Mesodermal cell (in vitro differentiated cells): ENCODE measurements at regions not wholly inside any gene's neighbourhood (a gene's known extent, or its start where the extent isn't known, plus 50 kb on each side); places are given as distances from the start of the nearest gene placed in this dataset.

Source experiments
- H3K27ac ChIP-seq: 2 replicates; pipeline ENCODE4 v1.7.0; 2013; ENCODE audit warnings: mild to moderate bottlenecking, low read depth, low read length, moderate library complexity; ENCODE audit not compliant: severe bottlenecking
- H3K36me3 ChIP-seq: 2 replicates; pipeline ENCODE4 v1.7.1; 2013; ENCODE audit warnings: mild to moderate bottlenecking, low read length, moderate library complexity; ENCODE audit not compliant: control insufficient read depth, insufficient read depth
- H3K4me1 ChIP-seq: one replicate; pipeline ENCODE4 v1.7.1; 2013; ENCODE audit warnings: mild to moderate bottlenecking, low read length; ENCODE audit not compliant: insufficient read depth, control insufficient read depth, poor library complexity, severe bottlenecking
- H3K4me3 ChIP-seq: 2 replicates; pipeline ENCODE4 v1.7.0; 2013; ENCODE audit warnings: low read length, control low read depth, mild to moderate bottlenecking; ENCODE audit not compliant: insufficient read depth, poor library complexity, severe bottlenecking; ENCODE audit errors: extremely low read depth
- H3K9me3 ChIP-seq: 2 replicates; pipeline ENCODE4 v1.7.1; 2013; ENCODE audit warnings: mild to moderate bottlenecking, low read length, moderate library complexity; ENCODE audit not compliant: control insufficient read depth
- WGBS, 2 experiments: methylation state at CpG; one replicate each; pipeline ENCODE4 v1.1.5; 2013; ENCODE audit warnings: missing lambda C conversion rate in 2 of 2; ENCODE audit not compliant: insufficient coverage in 2 of 2; 5-methylcytosine and 5-hydroxymethylcytosine counted together

DNA sequence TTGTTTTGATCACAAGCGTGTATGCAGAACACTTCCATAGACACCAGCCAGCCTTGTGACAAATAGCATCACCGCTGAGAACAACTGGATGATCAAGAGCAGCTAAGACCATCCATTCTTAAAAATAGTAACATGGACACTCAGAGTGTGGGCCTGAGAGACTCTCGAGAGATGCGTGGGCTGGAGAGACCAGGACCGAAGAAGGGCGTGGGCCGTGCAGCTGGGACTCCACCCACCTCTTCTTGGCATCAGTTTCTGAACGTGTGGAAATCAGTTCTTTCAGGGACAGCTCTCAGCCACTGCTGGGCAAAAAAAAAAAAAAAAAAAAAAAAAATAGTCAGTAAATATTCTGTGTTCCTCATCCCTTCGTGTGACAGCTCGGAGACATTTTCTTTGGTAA lies 314.5 kb upstream of the CDH4 start:
- no peak overlapping the region for H3K4me3 ChIP-seq
- WGBS, 2 experiments = 80 to 96% methylated on average over 8 to 9 of the region's 10 CpGs
- H3K36me3 ChIP-seq = no peaks in the 10 kb centered on the region
- no peaks in the 10 kb centered on the region for H3K4me1 ChIP-seq
- H3K9me3 ChIP-seq = no peaks in the 10 kb centered on the region
- H3K27ac ChIP-seq = no peak overlapping the region

DNA sequence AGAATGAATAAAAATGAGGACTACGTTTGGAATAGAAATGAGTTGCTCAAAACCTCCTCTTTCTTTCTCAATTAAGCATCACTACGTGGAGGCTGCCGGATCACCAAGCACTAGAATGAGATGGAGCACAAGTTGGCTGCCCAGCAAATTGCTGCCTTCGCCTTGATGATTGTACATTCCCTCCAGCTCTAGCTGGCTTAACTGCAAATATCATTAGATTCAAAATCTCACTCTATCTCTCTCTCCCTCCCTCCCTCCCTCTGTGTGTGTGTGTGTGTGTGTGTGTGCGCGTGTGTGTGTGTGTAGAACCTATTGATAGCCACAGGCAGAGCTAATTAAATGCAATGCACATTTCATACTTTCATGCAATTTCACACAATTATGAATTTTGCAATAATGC lies 310.7 kb upstream of the CDH4 start:
- 72 to 91% methylated on average over 3 of the region's 6 CpGs for WGBS, 2 experiments
- Histone ChIP-seq H3K4me3 (no peak overlapping the region), H3K36me3 (no peaks in the 10 kb centered on the region), H3K27ac (no peak overlapping the region), H3K4me1 (no peaks in the 10 kb centered on the region), H3K9me3 (no peaks in the 10 kb centered on the region)

- 89 to 100% methylated on average over 1 to 4 of the region's 7 CpGs for WGBS, 2 experiments
- no peak overlapping the region for H3K4me3 ChIP-seq
- H3K36me3 ChIP-seq = no peaks in the 10 kb centered on the region
- no peaks in the 10 kb centered on the region for H3K4me1 ChIP-seq
- H3K9me3 ChIP-seq = no peaks in the 10 kb centered on the region
- no peak overlapping the region for H3K27ac ChIP-seq
These were observed 304.2 kb upstream of the CDH4 start for GRCh38 chr20:60947819-60948218.

GRCh38 chr20:60948224-60948623 lies 303.8 kb upstream of the CDH4 start:
- WGBS, 2 experiments = 91 to 92% methylated on average over 6 to 7 of the region's 8 CpGs
- no peak overlapping the region for H3K4me3 ChIP-seq

DNA sequence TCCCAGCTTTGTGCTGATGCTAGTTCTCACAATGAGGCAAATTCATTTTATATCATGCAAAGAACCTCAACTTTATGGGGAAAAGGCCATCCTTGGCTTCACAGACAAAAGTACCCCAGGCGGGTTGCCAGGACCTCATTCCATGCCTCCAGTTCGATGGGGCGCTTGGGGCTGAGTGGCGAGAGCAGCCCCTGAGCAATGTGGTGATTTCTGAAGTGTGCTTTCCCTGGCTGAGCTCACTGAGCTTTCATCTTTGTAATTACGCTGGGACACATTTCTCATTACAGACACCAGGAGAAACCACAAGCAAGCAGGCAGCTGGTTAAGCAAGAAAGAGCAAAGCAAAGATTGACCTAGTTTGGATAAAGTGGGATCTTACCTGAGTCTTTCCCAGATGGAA lies 301.5 kb upstream of the CDH4 start:
- H3K36me3 ChIP-seq = no peaks in the 10 kb centered on the region
- no peaks in the 10 kb centered on the region for H3K4me1 ChIP-seq
- no peak overlapping the region for H3K27ac ChIP-seq
- WGBS, 2 experiments = 85 to 93% methylated on average over 4 of the region's 5 CpGs
- H3K9me3 ChIP-seq = no peaks in the 10 kb centered on the region
- no peak overlapping the region for H3K4me3 ChIP-seq

More at GRCh38 chr20:60948224-60948623, 303.8 kb upstream of the CDH4 start:
- Histone ChIP-seq H3K9me3 (no peaks in the 10 kb centered on the region), H3K4me1 (no peaks in the 10 kb centered on the region), H3K36me3 (no peaks in the 10 kb centered on the region), H3K27ac (no peak overlapping the region)

- Histone ChIP-seq H3K4me1 (no peaks in the 10 kb centered on the region), H3K27ac (no peak overlapping the region), H3K9me3 (no peaks in the 10 kb centered on the region), H3K36me3 (no peaks in the 10 kb centered on the region), H3K4me3 (no peak overlapping the region)
- 86 to 98% methylated on average over 4 to 5 of the region's 5 CpGs for WGBS, 2 experiments
These were observed 301.1 kb upstream of the CDH4 start for GRCh38 chr20:60950974-60951373.

GRCh38 chr20:60952861-60953260 lies 299.2 kb upstream of the CDH4 start:
- H3K27ac ChIP-seq = no peak overlapping the region
- H3K4me1 ChIP-seq = no peaks in the 10 kb centered on the region
- no peak overlapping the region for H3K4me3 ChIP-seq
- 86 to 92% methylated on average over 7 to 8 of the region's 8 CpGs for WGBS, 2 experiments
- H3K36me3 ChIP-seq = no peaks in the 10 kb centered on the region
- H3K9me3 ChIP-seq = no peaks in the 10 kb centered on the region

- 77 to 84% methylated on average over 12 of the region's 13 CpGs for WGBS, 2 experiments
- Histone ChIP-seq H3K27ac (no peak overlapping the region), H3K36me3 (no peaks in the 10 kb centered on the region), H3K4me3 (no peak overlapping the region), H3K4me1 (no peaks in the 10 kb centered on the region), H3K9me3 (no peaks in the 10 kb centered on the region)
These were observed 298.7 kb upstream of the CDH4 start for GRCh38 chr20:60953321-60953720.

GRCh38 chr20:60955706-60956105 lies 296.4 kb upstream of the CDH4 start:
- Histone ChIP-seq H3K27ac (no peak overlapping the region), H3K36me3 (no peaks in the 10 kb centered on the region), H3K4me1 (no peaks in the 10 kb centered on the region), H3K4me3 (no peak overlapping the region), H3K9me3 (no peaks in the 10 kb centered on the region)
- WGBS, 2 experiments = no CpG with 5 or more reads among the region's 2 CpGs

DNA sequence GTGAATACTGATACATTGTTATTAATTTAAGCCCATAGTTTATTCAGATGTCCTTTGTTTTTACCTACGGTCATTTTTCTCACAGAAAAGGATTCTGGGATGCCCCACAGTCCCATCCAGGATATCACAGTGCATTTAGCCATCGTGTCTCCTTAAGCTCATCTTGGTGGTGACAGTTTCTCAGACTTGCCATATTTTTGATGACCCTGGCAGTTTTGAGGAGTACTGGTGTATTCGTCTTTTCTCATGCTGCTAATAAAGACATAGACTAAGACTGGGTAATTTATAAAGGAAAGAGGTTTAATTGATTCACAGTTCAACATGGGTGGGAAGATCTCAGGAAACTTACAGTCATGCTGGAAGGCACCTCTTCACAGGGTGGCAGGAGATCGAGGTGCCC lies 295.9 kb upstream of the CDH4 start:
- H3K4me1 ChIP-seq = no peaks in the 10 kb centered on the region
- no peaks in the 10 kb centered on the region for H3K36me3 ChIP-seq
- no peak overlapping the region for H3K4me3 ChIP-seq
- H3K27ac ChIP-seq = no peak overlapping the region
- 49 to 70% methylated on average over 3 of the region's 4 CpGs for WGBS, 2 experiments
- H3K9me3 ChIP-seq = no peaks in the 10 kb centered on the region

DNA sequence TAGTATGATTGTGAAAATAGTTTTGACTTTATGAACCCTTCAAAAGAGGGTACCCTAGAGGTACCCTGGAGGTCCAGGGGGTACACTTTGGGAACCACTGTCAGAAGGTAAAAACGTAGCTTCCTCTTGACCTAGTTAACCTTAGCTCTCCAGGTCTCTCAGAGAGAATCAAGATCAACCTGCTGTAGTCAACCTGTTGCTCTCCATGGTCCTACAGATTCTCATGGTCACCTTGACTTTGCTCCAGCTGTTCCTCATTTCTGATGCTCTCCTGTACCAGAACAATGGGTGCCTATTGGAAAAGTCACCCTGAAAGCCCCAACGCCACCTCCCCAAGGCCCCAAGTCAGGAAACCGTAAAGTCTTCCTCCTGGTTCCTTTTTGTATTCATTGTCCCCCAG lies 294.4 kb upstream of the CDH4 start:
- Histone ChIP-seq H3K9me3 (no peaks in the 10 kb centered on the region), H3K27ac (no peak overlapping the region), H3K4me1 (no peaks in the 10 kb centered on the region), H3K36me3 (no peaks in the 10 kb centered on the region), H3K4me3 (no peak overlapping the region)
- WGBS, 2 experiments = 56 to 65% methylated on average over 1 to 3 of the region's 3 CpGs

DNA sequence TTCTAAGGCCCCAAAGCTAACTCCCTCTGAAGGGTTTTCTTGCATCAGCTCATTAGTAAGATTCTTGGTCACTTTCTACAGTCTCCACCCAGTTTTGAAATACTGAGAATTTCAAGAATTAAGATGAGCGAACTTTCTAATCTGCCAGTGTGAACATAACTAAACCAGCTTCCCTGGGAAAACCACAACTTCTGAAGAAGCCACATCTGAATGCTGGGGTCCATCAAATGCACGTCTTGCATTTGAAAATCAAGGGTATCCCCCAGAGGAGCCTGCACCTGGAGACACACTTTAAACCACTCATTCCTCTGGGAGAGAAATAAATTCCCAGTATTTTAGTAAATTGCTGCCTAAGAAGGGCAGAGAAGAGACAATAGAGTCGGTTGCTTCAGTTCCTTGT lies 292.1 kb upstream of the CDH4 start:
- Histone ChIP-seq H3K36me3 (no peaks in the 10 kb centered on the region), H3K4me1 (no peaks in the 10 kb centered on the region), H3K9me3 (no peaks in the 10 kb centered on the region), H3K4me3 (no peak overlapping the region), H3K27ac (no peak overlapping the region)
- WGBS, 2 experiments = 51 to 88% methylated on average over 1 to 2 of the region's 3 CpGs
